BE2C (cell line): ENCODE measurements at regions not wholly inside any gene's neighbourhood (a gene's known extent, or its start where the extent isn't known, plus 50 kb on each side); places are given as distances from the start of the nearest gene placed in this dataset.

Experiments
- DNase-seq: peaks from one replicate; pipeline ENCODE4 v3.0.0-alpha.2; 2020
- H3K27me3 ChIP-seq: fragments of 250-450 bp; sonication (Bioruptor Pico); 2 replicates; pipeline ENCODE4 v1.5.1; 2020; ENCODE audit warnings: mild to moderate bottlenecking
- H3K36me3 ChIP-seq: fragments of 250-450 bp; sonication (Bioruptor Pico); 2 replicates; pipeline ENCODE4 v1.5.1; 2020; ENCODE audit warnings: mild to moderate bottlenecking
- H3K4me1 ChIP-seq: fragments of 250-450 bp; sonication (Bioruptor Pico); 2 replicates; pipeline ENCODE4 v1.5.1; 2020
- H3K4me3 ChIP-seq: 2 replicates; pipeline ENCODE4 v1.5.1; 2011; ENCODE audit warnings: low read depth, low read length
- H3K9me3 ChIP-seq: fragments of 250-450 bp; sonication (Bioruptor Pico); 2 replicates; pipeline ENCODE4 v1.5.1; 2020
- TF ChIP-seq, protein P1 (sequence below): IDR thresholded peaks from 2 replicates; pipeline ENCODE4 v1.5.1; 2012; ENCODE audit warnings: mild to moderate bottlenecking, low read depth, low read length

DNA sequence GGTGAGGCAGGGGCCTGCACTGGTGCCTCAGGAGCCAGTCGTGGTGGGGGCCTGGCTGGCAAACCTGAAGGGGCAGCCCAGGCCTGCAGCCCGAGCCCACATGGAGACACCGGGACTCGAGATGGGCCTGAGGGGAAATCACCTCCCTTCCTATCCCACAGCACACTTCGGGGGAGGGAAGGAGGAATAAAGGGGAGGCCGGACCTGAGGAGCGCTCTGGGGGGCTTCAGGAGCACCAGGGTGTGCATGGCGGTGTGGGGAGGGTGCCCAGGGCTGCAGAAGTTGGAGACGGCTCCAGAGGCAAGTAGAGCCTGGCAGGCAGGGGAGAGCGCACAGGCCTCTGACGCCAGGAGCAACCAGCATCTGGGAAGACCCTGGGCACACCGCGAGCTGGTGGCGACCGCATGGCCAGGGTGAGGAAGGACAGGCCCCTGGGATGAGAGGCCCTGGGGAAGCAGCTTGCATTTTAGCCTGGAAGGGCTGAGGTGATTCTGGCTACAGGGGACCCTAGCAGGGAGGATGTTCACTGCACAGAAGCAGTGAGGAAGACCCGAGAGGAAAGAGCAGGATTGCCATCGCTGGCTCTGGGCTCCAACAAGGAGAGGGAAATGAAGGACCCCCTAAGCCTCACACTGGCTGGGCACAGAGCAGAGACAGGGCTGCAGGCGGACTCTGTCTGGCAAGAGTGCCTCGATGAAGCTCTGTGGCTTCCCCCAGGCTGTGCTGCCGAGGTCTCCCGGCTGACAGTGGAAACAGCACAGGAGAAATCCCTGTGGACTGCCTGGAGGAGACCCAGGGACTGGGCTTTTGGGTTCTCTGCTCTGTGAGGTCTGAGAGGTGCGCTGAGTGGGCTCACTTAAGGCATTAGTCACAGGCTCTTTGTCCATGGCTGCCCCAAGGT lies 457.7 kb downstream of the BRD1 start:
- no peak overlapping the region for H3K4me3 ChIP-seq

DNA sequence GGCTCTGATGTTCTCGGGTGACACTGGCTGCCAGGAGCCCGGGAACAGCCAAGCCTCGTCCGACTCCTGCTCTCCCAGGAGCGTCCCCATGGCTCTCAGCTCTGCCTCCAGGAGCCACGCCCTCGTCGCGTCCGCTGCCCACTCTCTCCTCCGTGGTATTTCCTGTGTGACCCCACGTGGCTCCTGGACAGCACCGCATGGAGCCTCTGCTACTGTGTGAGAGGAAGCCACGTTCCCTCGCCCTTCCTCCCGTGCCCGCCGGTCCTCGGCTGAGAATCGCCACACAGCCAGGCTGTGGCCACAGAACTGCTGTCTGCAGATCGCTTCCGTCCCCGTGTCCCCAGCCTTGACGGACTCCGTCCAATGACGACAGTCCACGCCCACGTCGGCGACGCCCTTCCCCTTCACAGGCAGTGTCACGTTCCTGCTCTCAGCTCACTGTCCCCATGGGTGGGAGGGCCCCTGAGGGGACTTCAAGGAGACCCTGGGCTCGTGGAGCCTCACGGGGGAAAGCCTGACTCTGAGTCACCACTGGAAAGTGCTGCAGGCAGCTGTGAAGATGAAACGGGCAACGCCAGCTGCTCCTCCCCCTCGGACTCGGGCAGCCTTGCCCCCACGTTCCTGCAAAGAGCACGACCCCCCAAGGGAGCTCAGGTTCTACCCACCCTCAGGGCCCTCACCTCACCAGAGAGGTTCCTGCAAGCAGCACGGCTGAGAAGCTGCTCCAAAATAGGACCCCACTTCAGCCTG lies 458.5 kb downstream of the BRD1 start:
- Histone ChIP-seq H3K4me3 (no peak overlapping the region), H3K9me3 (no peaks in the 10 kb centered on the region; the same call in 1 of the 2 replicates), H3K36me3 (no peaks in the 10 kb centered on the region), H3K27me3 (no peaks in the 10 kb centered on the region), H3K4me1 (no peaks in the 10 kb centered on the region)
- no peak for DNase-seq
- TF ChIP-seq, protein P1, sequence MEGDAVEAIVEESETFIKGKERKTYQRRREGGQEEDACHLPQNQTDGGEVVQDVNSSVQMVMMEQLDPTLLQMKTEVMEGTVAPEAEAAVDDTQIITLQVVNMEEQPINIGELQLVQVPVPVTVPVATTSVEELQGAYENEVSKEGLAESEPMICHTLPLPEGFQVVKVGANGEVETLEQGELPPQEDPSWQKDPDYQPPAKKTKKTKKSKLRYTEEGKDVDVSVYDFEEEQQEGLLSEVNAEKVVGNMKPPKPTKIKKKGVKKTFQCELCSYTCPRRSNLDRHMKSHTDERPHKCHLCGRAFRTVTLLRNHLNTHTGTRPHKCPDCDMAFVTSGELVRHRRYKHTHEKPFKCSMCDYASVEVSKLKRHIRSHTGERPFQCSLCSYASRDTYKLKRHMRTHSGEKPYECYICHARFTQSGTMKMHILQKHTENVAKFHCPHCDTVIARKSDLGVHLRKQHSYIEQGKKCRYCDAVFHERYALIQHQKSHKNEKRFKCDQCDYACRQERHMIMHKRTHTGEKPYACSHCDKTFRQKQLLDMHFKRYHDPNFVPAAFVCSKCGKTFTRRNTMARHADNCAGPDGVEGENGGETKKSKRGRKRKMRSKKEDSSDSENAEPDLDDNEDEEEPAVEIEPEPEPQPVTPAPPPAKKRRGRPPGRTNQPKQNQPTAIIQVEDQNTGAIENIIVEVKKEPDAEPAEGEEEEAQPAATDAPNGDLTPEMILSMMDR, result no peak

More for the DNA sequence above, 457.7 kb downstream of the BRD1 start:
- Histone ChIP-seq H3K27me3 (no peaks in the 10 kb centered on the region), H3K4me1 (no peaks in the 10 kb centered on the region), H3K9me3 (no peaks in the 10 kb centered on the region; the same call in 1 of the 2 replicates), H3K36me3 (no peaks in the 10 kb centered on the region)
- DNase-seq, result no peak
- TF ChIP-seq, protein P1, result no peak

DNA sequence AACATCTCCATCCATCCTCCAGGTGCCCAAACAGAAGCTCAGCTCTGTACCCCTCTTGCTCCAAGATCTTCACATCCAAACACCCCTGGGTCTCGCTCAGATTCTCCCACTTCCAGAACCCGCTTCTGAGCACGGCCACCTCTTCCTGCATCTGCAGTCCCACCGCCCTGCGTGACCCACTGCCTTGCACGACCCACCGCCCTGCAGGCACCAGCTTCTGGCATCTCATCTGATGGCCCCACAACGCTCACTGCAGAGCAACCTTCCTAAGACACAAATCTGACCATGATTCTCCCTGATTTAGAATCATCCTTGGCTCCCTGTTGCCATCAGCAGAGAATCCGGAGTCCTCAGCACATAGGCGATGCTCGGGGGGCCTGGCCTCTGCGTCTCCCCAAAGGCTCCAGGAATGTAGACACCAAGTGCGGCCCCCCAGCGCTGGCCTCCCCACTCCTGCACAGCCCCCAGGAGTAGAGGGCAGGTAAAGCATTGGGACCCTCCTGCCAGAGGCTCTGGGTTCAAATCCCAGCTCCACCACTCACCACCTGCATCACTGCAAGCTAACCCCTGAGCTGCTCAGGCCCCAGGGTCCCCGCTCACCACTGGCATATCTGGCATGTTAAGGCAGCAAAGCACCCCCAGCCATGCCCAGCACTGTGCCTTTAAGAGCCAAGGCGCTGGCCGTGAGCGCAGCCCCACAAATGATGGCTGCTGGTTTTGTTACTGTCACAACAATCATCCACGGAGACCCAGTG lies 459.3 kb downstream of the BRD1 start:
- TF ChIP-seq, protein P1, result no peak
- Histone ChIP-seq H3K36me3 (no peaks in the 10 kb centered on the region), H3K4me1 (no peaks in the 10 kb centered on the region), H3K27me3 (no peaks in the 10 kb centered on the region), H3K9me3 (no peaks in the 10 kb centered on the region; the same call in 1 of the 2 replicates), H3K4me3 (no peak overlapping the region)
- no peak for DNase-seq

- H3K4me1 ChIP-seq, result no peaks in the 10 kb centered on the region
- DNase-seq, result no peak
- H3K27me3 ChIP-seq, result no peaks in the 10 kb centered on the region
- H3K4me3 ChIP-seq, result no peak overlapping the region
- no peaks in the 10 kb centered on the region for H3K36me3 ChIP-seq
- TF ChIP-seq, protein P1, result no peak
- H3K9me3 ChIP-seq, result no peaks in the 10 kb centered on the region; the same call in 1 of the 2 replicates
Observed at GRCh38 chr22:49367041-49367697, 460.5 kb downstream of the BRD1 start.

DNA sequence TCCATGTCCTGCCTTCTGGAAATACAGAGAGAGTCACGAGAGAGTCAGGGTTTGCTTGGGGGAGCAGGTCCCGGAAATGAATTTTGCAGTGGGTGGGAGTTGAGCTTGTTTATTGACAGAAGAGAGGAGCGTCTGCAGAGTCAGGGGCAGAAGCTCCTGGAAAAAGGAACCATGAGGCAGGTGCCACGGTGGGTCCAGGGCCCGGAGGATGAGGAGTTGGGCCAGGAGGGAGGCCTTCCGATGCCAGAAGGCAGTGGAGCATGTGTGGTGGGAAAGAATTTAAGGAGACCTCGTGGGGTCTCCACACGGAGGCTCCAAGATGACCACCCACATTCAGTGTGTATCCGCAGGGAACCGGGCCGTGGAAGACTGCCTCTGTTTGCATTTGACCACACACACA lies 461.2 kb downstream of the BRD1 start:
- no peaks in the 10 kb centered on the region; the same call in 1 of the 2 replicates for H3K9me3 ChIP-seq
- DNase-seq, result no peak
- no peak overlapping the region for H3K4me3 ChIP-seq
- H3K36me3 ChIP-seq, result no peaks in the 10 kb centered on the region
- TF ChIP-seq, protein P1, result no peak
- no peaks in the 10 kb centered on the region for H3K27me3 ChIP-seq
- no peaks in the 10 kb centered on the region for H3K4me1 ChIP-seq
